IMR-90 (cell line): ENCODE measurements at regions not wholly inside any gene's neighbourhood (a gene's known extent, or its start where the extent isn't known, plus 50 kb on each side); places are given as distances from the start of the nearest gene placed in this dataset.

Experiments used
- ATAC-seq: fragments of 200-7000 bp; cut with Tn5 transposase; 2 replicates; pipeline ENCODE4 v1.9.1; 2020; ENCODE audit warnings: low read depth, mild to moderate bottlenecking, moderate library complexity
- BruUV-seq: library from RNA; stranded (reverse); fragments of 400-500 nt; replicated peaks from 2 replicates; lab custom pipeline; 2021; lab: Mats Ljungman, UMichigan
- CTCF ChIA-PET: fragments of 300-600 bp; formaldehyde crosslinking; extraction: SDS; loops from one replicate; lab custom pipeline; 2021; ENCODE audit warnings: antibody characterized with exemption; lab: Yijun Ruan, JAX
- POLR2A ChIA-PET: fragments of 300-600 bp; sonication (Branson Sonifier 250); formaldehyde crosslinking; loops from one replicate; lab custom pipeline; 2022; ENCODE audit warnings: antibody characterized with exemption; ENCODE audit not compliant: unreplicated experiment; lab: Charles Lee
- DNase-seq: peaks from one replicate; pipeline ENCODE4 v3.0.0; 2013
- H2AFZ ChIP-seq: replicated peaks from 2 replicates; pipeline ENCODE3; 2013; ENCODE audit warnings: low read length, mild to moderate bottlenecking; ENCODE audit not compliant: poor library complexity
- H2AK5ac ChIP-seq: 2 replicates; pipeline ENCODE4 v1.6.1; 2013; ENCODE audit warnings: low read depth, low read length, inconsistent platforms
- H2AK9ac ChIP-seq: replicated peaks from 2 replicates; pipeline ENCODE3; 2013; ENCODE audit warnings: mild to moderate bottlenecking, low read depth, low read length, moderate library complexity; ENCODE audit not compliant: poor library complexity
- H2BK120ac ChIP-seq: 2 replicates; pipeline ENCODE4 v1.6.1; 2013; ENCODE audit warnings: low read depth, low read length, inconsistent platforms
- H2BK15ac ChIP-seq: 3 replicates; pipeline ENCODE4 v1.6.1; 2013; ENCODE audit warnings: low read depth, low read length, inconsistent platforms
- H2BK20ac ChIP-seq: 2 replicates; pipeline ENCODE4 v1.6.1; 2013; ENCODE audit warnings: low read depth, mild to moderate bottlenecking, inconsistent platforms, low read length, moderate library complexity
- H2BK5ac ChIP-seq: 2 replicates; pipeline ENCODE4 v1.6.1; 2013; ENCODE audit warnings: mild to moderate bottlenecking, low read depth, low read length, inconsistent platforms; ENCODE audit not compliant: poor library complexity, severe bottlenecking
- H3K14ac ChIP-seq: replicated peaks from 2 replicates; pipeline ENCODE4 v1.6.1; 2013; ENCODE audit warnings: low read depth, low read length, inconsistent platforms
- H3K18ac ChIP-seq: 2 replicates; pipeline ENCODE4 v1.6.1; 2013; ENCODE audit warnings: low read depth, low read length, control low read depth
- H3K23ac ChIP-seq: 2 replicates; pipeline ENCODE4 v1.6.1; 2013; ENCODE audit warnings: low read depth, low read length, inconsistent platforms
- H3K27ac ChIP-seq: 2 replicates; pipeline ENCODE4 v1.5.1; 2013; ENCODE audit warnings: mild to moderate bottlenecking, control low read depth, low read length; ENCODE audit not compliant: insufficient read depth
- H3K27me3 ChIP-seq: 2 replicates; pipeline ENCODE4 v1.6.1; 2013; ENCODE audit warnings: low read length; ENCODE audit not compliant: control insufficient read depth, insufficient read depth
- H3K36me3 ChIP-seq: 2 replicates; pipeline ENCODE4 v1.6.1; 2013; ENCODE audit warnings: low read length, mixed read lengths; ENCODE audit not compliant: control insufficient read depth, insufficient read depth
- H3K4ac ChIP-seq: 2 replicates; pipeline ENCODE4 v1.6.1; 2013; ENCODE audit warnings: low read depth, low read length, inconsistent platforms
- H3K4me1 ChIP-seq: 2 replicates; pipeline ENCODE4 v1.6.1; 2013; ENCODE audit warnings: low read length, mixed read lengths; ENCODE audit not compliant: control insufficient read depth, insufficient read depth
- H3K4me2 ChIP-seq: 2 replicates; pipeline ENCODE4 v1.6.1; 2013; ENCODE audit warnings: low read depth, mild to moderate bottlenecking, control low read depth, low read length, moderate library complexity
- H3K4me3 ChIP-seq: 2 replicates; pipeline ENCODE4 v1.5.1; 2013; ENCODE audit warnings: low read depth, mild to moderate bottlenecking, control low read depth, low read length, moderate library complexity; ENCODE audit not compliant: insufficient read depth
- H3K56ac ChIP-seq: 2 replicates; pipeline ENCODE4 v1.6.1; 2013; ENCODE audit warnings: low read length, inconsistent platforms; ENCODE audit not compliant: insufficient read depth; ENCODE audit errors: extremely low read depth
- H3K79me1 ChIP-seq, 2 experiments: 2 replicates each; pipeline ENCODE4 v1.6.1; 2013; ENCODE audit warnings: low read length in 2 of 2, inconsistent platforms in 1 of 2, low read depth in 1 of 2
- H3K9ac ChIP-seq: 2 replicates; pipeline ENCODE4 v1.6.1; 2013; ENCODE audit warnings: low read depth, low read length, control low read depth
- H3K9me1 ChIP-seq: 2 replicates; pipeline ENCODE4 v1.6.1; 2013; ENCODE audit warnings: low read length, inconsistent platforms; ENCODE audit not compliant: insufficient read depth
- H3K9me3 ChIP-seq: 2 replicates; pipeline ENCODE4 v1.6.1; 2013; ENCODE audit warnings: low read length; ENCODE audit not compliant: control insufficient read depth, insufficient read depth
- H4K20me1 ChIP-seq: 2 replicates; pipeline ENCODE4 v1.6.1; 2013; ENCODE audit warnings: low read length, inconsistent platforms; ENCODE audit not compliant: insufficient read depth
- H4K5ac ChIP-seq: 2 replicates; pipeline ENCODE4 v1.6.1; 2013; ENCODE audit warnings: mild to moderate bottlenecking, low read depth, low read length, control low read depth
- H4K8ac ChIP-seq, 2 experiments: 2 replicates each; pipeline ENCODE4 v1.6.1; 2013; ENCODE audit warnings: low read depth in 2 of 2, low read length in 2 of 2, control low read depth in 1 of 2, inconsistent platforms in 1 of 2
- H4K91ac ChIP-seq: 2 replicates; pipeline ENCODE4 v1.6.1; 2013; ENCODE audit warnings: low read depth, low read length, inconsistent platforms; ENCODE audit not compliant: insufficient read depth
- BHLHE40 ChIP-seq: fragments of 150-350 bp; IDR thresholded peaks from 2 replicates; pipeline ENCODE4 v1.6.1; 2016; ENCODE audit warnings: mild to moderate bottlenecking, low read depth, low read length
- CHD1 ChIP-seq: IDR thresholded peaks from 2 replicates; pipeline ENCODE4 v1.6.1; 2012; ENCODE audit warnings: low read depth, low read length, improper control_type of control experiment
- MAZ ChIP-seq: IDR thresholded peaks from 2 replicates; pipeline ENCODE4 v1.6.1; 2012; ENCODE audit warnings: low read depth, mild to moderate bottlenecking, low read length, improper control_type of control experiment, moderate library complexity, borderline replicate concordance
- MXI1 ChIP-seq: IDR thresholded peaks from 2 replicates; pipeline ENCODE4 v1.6.1; 2012; ENCODE audit warnings: low read depth, mild to moderate bottlenecking, low read length, moderate library complexity, borderline replicate concordance
- POLR2A ChIP-seq: IDR thresholded peaks from 2 replicates; pipeline ENCODE4 v1.6.1; 2012; ENCODE audit warnings: mild to moderate bottlenecking, low read depth, low read length
- RAD21 ChIP-seq: IDR thresholded peaks from 2 replicates; pipeline ENCODE4 v1.6.1; 2012; ENCODE audit warnings: low read length, improper control_type of control experiment
- RCOR1 ChIP-seq: IDR thresholded peaks from 2 replicates; pipeline ENCODE4 v1.6.1; 2012; ENCODE audit warnings: mild to moderate bottlenecking, low read length, improper control_type of control experiment; ENCODE audit not compliant: insufficient replicate concordance
- SMC3 ChIP-seq: fragments of 150-350 bp; IDR thresholded peaks from 2 replicates; pipeline ENCODE4 v1.6.1; 2016; ENCODE audit warnings: low read depth, mild to moderate bottlenecking, antibody characterized with exemption, low read length, moderate library complexity
- USF2 ChIP-seq: fragments of 150-350 bp; IDR thresholded peaks from 2 replicates; pipeline ENCODE4 v1.6.1; 2017; ENCODE audit warnings: mild to moderate bottlenecking, antibody characterized with exemption, low read length, low read depth
- WGBS, 2 experiments: methylation state at CpG; one replicate each; pipeline versions ENCODE4 v1.1.5 to v1.1.7; 2013; ENCODE audit warnings: missing lambda C conversion rate in 2 of 2; ENCODE audit not compliant: insufficient read length in 1 of 2; ENCODE audit errors: extremely low coverage in 2 of 2; 5-methylcytosine and 5-hydroxymethylcytosine counted together
- dilution Hi-C: fragments of 300-500 bp; cut with HindIII; formaldehyde crosslinking; loops from one replicate; pipeline ENCODE4 v1.14.3; 2018; ENCODE audit warnings: low sequenced_read_pairs; ENCODE audit not compliant: unreplicated experiment
- in situ Hi-C: fragments of 300-500 bp; cut with MboI; formaldehyde crosslinking; loops from 3 replicates; pipeline ENCODE4 v1.14.3; 2019; ENCODE audit warnings: low sequenced_read_pairs, inconsistent platforms, mixed read lengths
- intact Hi-C: fragments of 100-400 bp; cut with micrococcal nuclease; formaldehyde crosslinking; loops from 2 replicates; pipeline ENCODE4 v1.10.0; 2022
- TF ChIP-seq, protein P1 (sequence below): fragments of 150-350 bp; IDR thresholded peaks from 2 replicates; pipeline ENCODE4 v1.6.1; 2016; ENCODE audit warnings: low read depth, mild to moderate bottlenecking, low read length, moderate library complexity, borderline replicate concordance
- TF ChIP-seq, protein P2 (sequence below): conservative IDR thresholded peaks from 2 replicates; pipeline ENCODE4 v1.5.1; 2012; ENCODE audit warnings: mild to moderate bottlenecking, low read depth, low read length, improper control_type of control experiment

DNA sequence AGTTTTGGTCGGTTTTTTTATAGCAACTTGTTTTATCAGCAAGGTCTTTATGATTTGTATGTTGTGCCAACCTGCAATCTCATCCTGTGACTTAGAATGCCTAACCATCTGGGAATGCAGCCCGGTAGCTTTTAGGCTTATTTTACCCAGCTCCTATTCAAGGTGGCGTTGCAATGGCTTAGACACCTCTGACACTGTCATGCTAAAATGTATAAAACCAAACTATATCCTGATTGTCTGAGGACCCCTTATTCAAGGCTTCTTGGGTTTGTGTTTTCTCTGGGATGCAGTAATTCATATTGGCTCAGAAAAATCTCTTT lies 209.0 kb upstream of the ALCAM start:
- intact Hi-C loops: no loop called here
- Histone ChIP-seq H3K4me2 (no peak overlapping the region), H2BK120ac (no peak overlapping the region), H2AK9ac (no peak overlapping the region), H2BK5ac (no peak overlapping the region), H3K14ac (no peak overlapping the region), H3K27me3 (no peaks in the 10 kb centered on the region), H4K20me1 (no peaks in the 10 kb centered on the region), H3K23ac (no peak overlapping the region), H2AK5ac (no peak overlapping the region), H4K5ac (no peak overlapping the region), H2AFZ (no peak overlapping the region), H3K56ac (no peak overlapping the region), H2BK15ac (no peak overlapping the region), H4K8ac (no peak overlapping the region), H3K79me1 (no peaks in the 10 kb centered on the region), H3K36me3 (no peaks in the 10 kb centered on the region), H3K9me1 (no peaks in the 10 kb centered on the region), H3K4ac (no peak overlapping the region), H3K4me1 (no peaks in the 10 kb centered on the region), H3K4me3 (no peak overlapping the region), H2BK20ac (no peak overlapping the region), H3K18ac (no peak overlapping the region), H3K9ac (no peak overlapping the region), H3K27ac (no peak overlapping the region), H4K91ac (no peak overlapping the region), H3K9me3 (no peaks in the 10 kb centered on the region)
- CTCF ChIA-PET: no interaction called here
- no peak for ATAC-seq
- no CpG with 5 or more reads among the region's 3 CpGs for WGBS, 2 experiments
- dilution Hi-C loops: no loop called here
- no TSS peak for BruUV-seq
- TF ChIP-seq POLR2A (no peak), BHLHE40 (no peak), SMC3 (no peak), MXI1 (no peak), RAD21 (no peak), MAZ (no peak), USF2 (no peak), RCOR1 (no peak), CHD1 (no peak)
- TF ChIP-seq, protein P1, sequence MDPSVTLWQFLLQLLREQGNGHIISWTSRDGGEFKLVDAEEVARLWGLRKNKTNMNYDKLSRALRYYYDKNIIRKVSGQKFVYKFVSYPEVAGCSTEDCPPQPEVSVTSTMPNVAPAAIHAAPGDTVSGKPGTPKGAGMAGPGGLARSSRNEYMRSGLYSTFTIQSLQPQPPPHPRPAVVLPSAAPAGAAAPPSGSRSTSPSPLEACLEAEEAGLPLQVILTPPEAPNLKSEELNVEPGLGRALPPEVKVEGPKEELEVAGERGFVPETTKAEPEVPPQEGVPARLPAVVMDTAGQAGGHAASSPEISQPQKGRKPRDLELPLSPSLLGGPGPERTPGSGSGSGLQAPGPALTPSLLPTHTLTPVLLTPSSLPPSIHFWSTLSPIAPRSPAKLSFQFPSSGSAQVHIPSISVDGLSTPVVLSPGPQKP: no peak
- TF ChIP-seq, protein P2, sequence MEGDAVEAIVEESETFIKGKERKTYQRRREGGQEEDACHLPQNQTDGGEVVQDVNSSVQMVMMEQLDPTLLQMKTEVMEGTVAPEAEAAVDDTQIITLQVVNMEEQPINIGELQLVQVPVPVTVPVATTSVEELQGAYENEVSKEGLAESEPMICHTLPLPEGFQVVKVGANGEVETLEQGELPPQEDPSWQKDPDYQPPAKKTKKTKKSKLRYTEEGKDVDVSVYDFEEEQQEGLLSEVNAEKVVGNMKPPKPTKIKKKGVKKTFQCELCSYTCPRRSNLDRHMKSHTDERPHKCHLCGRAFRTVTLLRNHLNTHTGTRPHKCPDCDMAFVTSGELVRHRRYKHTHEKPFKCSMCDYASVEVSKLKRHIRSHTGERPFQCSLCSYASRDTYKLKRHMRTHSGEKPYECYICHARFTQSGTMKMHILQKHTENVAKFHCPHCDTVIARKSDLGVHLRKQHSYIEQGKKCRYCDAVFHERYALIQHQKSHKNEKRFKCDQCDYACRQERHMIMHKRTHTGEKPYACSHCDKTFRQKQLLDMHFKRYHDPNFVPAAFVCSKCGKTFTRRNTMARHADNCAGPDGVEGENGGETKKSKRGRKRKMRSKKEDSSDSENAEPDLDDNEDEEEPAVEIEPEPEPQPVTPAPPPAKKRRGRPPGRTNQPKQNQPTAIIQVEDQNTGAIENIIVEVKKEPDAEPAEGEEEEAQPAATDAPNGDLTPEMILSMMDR: no peak
- no peak for DNase-seq
- in situ Hi-C loops: no loop called here
- POLR2A ChIA-PET: no interaction called here
